HG02588 (cell line): ENCODE measurements at regions not wholly inside any gene's neighbourhood (a gene's known extent, or its start where the extent isn't known, plus 50 kb on each side); places are given as distances from the start of the nearest gene placed in this dataset.
"Not testable (repeated sequence)": the region's sequence is repeated elsewhere in the genome, so short reads cannot be mapped to it uniquely, and the experiment has no call there.

ENCODE experiments used
- ATAC-seq: cut with Tn5 transposase; IDR thresholded peaks from one replicate; pipeline ENCODE4 v1.9.1; 2021; ENCODE audit warnings: mild to moderate bottlenecking, moderate library complexity; ENCODE audit not compliant: unreplicated experiment

DNA sequence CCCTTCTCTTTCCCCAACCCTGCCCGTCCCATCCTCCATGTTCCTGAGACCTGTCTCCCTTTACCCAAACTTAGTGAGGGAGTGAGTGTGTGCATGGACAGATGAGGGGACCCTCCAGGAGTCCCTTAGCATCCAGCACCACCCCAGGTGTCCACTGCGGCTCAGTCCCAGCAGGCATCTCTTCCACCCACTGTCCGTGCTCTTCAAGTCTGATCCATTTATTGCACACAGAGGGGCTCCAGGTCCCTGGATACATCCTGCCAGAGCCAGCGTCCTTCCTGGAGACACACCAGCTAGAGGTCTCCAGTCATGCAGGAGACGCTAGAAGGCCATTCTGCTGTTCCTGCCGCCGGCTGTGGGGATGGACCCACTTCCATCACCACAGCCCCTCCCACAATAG lies 239.2 kb downstream of the ADGRD1 start:
- no peak for ATAC-seq

DNA sequence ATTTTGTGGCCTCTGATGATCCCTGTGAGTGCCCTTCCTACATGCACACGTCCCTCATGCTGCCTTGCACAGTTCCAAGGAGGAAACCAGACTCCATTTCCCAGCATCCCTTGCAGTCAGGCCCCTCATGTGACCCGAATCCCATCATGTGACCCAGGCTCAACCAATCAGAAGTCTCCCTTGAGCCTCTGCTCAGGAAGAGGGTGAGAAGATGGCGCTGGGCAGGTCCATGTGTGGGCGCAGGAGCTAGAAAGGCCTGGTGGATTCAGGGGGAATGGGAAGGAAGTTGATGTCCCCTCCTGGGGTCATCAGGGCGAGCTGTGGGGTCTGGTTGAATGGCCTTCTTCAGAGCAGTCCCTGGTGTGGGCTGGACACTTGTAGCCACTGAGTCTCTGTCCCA lies 240.5 kb downstream of the ADGRD1 start:
- ATAC-seq: no peak

DNA sequence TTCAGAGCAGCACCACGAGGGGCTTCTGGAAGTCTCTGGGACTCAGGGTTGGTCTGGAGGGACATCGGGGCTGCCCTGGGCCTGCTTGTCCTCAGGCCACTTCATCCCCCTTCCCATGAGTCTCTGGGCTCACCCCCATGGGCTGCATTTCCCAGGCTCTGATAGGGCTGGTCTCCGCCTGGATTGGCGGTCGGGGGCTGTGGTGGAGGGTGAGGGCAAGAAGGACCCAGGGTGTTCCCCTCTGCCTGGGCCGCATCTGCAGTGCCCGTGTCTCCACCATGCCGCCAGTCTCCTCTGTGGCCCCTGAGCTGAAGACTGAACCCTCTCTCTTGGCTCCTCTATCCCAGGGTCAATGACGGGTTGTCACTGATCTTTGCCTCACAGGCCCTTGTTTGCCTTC lies 242.1 kb downstream of the ADGRD1 start:
- no peak for ATAC-seq

DNA sequence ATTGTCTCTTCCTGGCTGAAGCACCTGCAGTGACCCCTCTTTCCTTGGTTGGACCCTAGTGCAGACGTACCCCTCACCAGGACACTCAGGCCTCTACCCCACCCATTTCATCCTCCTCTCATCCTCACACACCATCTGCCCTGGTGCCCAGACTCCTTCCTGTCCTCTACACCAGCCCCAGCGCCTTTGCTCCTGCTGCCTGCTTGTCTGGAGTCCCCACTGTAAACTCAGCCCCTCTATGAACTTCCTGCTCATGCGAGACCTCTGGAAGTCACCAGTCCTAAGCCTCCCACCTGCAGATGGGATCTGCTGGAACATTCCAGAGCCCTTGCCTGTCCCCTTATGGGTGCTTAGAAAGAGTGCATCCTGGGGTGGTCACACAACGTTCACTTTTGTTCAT lies 242.5 kb downstream of the ADGRD1 start:
- no peak for ATAC-seq

DNA sequence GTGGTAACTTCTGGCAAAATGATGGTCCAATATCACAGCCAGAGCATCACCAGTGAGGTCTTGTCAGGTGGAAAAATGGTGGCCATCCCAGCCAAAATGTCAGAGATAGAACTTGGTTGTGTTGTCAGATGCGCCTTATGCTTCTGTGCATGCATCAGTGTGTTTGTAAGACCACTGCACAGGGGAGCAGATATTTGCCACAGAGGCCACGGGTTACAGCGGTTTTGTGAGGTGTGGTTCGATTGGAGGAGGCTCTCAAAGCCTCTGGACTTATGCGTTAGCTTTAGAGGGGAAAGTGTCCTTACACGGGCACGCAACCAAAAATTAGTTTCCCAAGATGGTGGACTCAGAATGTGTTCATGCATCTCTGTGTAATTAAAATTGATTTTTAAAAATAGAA lies 243.8 kb downstream of the ADGRD1 start:
- ATAC-seq: no peak

DNA sequence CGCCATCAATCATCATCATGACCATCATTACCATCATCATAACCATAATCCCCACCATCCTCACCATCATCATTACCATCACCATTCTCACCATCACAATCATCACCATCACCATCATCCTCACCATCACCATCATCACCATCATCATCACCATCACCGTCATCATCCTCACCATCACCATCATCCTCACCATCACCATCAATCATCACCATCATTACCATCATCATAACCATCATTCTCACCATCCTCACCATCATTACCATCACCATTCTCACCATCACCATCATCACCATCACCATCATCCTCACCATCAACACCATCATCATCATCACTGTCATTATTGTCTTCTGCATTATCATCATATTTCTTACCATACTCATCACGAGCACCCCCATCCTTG lies 245.5 kb downstream of the ADGRD1 start:
- no peak for ATAC-seq

DNA sequence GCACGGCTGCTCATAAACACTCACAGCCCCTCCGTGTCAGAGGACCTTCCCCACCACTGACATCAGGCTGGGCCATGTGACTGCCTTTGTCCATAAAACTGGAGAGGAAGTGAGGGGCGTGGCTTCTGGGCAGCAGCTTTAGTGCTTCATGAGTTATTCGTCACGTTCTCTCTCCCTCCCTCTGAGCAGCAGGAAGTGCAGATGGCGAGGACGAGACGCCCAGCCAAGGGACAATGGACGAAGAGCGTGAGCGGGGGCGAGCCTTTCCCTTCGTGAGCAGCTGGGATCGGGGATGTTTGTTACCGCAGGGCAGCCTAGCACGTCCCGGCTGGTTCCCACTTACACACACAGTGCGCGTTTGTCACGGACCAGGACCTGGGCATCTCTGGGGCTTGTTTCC lies 248.2 kb downstream of the ADGRD1 start:
- not testable (repeated sequence) for ATAC-seq

DNA sequence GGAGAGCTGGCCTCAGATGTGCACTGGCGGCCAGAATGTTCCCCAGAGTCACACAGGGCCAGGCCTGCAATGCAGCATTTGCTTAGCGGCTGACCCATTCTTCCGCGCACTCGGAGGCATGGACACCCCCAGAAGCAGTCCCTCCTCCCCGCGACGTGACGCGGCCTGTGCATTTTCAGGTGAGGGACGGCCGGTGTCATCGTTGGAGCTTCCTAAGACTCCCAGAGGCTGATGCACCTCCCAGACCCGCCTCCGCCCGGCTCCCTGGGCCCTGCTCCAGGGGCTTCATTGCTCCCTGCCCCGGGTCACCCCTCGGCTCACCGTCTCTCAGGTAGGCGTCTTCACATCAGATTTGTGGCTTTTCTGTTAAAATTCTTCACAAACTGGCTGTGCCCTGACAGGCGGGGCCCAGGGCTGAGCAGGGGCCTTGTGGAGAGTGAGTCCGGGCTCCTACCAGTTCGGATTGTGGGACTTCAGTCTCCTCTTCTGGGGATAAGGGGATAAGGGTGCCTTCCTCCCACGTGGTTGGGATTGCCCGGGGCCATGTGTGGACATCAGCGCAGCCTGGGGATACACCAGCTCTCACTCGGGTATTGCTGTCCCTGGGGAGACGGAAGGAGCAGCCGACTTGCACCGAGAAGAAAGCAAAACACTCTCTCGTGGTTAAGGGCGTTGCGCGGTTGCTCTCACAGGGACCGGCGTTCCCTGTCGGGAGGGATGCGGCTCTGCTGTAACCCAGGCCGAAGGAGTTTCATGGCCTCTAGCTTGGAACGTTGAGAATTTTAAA lies 249.1 kb downstream of the ADGRD1 start:
- no peak for ATAC-seq

DNA sequence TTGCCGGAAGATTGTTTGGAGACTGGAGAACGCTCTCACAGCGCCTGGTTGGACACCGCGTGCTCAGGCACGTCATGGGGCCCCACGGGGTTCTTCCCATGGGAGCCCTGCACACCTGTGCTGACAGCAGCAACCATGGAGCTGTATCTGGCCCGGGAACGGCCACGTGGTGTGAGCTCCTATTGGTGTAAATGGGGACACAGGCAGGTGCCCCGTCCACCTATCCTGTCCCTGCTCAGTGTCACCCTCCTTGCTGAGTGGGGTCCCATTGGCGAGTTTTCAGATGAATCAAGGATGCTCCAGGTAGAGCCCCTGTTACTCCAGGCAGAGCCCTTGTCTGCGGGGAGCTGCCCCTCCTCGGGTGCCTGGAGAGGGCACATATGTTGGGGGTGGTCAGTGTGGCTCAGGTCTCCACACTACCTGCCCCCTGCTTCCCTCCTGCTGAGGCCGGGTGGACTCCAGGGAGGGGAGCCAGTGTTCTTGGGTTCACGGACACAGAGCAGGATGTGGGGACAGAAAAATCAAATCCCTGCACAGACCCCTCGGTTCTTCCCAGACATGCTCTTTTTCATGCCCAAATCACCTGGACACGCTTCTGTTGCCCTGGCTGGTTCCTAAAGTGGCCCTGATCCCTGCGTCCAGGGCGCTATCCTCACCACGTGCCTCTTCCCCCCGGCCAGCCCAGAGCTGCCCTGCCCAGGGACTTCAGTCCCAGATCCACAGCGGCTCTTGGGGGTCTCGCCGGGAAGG lies 250.1 kb downstream of the ADGRD1 start:
- ATAC-seq: no peak

DNA sequence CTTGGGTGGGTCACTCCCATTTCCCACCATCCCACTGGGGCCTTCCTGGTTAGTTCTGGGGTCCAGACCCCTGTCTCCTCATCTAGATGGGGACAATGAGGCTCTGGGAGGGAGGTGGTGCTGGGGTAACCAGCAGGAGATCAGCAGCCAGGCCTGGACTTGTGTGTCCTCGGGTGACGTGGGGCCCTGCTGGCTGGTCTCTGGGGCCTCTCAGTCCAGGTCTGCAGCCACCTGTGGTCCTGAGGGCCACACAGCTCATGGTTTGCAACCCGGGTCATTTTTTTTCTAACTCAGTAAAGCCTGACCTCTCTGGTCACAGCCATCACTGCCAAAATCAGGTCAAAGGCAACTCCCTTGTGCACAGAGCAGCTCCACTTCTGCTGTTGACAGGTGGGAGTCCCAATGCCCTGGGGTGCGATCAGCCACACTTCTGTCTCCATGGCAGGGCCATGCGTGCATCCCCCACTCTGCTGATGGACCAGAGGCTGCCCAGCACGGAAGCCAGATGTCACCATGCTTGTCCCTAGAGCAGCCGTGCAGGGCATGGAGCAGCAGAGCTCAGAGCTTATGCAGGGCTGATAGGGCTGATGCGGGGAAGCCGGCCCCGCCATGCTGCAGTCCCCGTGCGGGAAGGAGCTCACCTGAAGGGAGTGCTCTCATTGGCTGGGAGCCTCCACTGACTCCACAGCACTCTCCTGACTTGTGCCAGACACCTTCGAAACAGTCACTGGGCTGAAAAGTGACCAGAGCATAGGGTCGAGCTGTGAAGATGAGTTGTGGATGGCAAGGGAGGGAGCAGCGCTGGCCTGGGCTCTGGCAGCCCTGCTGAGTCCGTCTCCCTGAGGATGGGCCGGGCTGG lies 250.9 kb downstream of the ADGRD1 start:
- ATAC-seq: no peak

DNA sequence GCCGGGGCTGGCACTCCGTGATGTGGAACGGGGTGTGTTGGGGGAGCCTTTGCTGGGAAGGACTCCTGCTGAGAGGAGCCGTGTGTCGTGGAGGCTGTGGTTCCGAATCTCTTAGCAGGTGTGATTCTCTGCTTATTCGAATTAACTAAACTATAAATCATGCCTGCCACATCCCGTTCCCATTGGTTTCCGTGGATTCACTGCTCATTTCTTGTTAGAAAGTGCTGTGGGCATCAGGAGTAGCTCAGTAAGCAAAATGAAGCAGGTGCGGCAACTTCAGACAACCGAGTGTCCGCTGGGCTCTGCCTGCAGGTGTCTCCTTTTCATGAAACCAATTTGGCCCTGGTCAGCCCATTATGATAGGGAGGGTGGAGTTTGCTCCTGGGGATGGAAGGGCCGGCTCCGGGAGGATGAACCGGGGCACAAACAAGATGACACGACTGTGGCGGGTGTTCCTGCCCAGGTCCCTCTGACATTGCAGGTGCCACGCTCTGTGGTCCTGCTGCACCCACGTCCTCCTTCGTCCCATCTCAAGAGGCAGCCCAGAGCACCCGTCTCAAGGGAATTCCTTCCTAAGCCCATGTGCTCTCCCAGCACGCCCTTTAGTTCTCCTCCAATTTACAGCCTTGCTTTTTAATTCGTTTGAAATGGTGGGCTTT lies 251.7 kb downstream of the ADGRD1 start:
- not testable (repeated sequence) for ATAC-seq

DNA sequence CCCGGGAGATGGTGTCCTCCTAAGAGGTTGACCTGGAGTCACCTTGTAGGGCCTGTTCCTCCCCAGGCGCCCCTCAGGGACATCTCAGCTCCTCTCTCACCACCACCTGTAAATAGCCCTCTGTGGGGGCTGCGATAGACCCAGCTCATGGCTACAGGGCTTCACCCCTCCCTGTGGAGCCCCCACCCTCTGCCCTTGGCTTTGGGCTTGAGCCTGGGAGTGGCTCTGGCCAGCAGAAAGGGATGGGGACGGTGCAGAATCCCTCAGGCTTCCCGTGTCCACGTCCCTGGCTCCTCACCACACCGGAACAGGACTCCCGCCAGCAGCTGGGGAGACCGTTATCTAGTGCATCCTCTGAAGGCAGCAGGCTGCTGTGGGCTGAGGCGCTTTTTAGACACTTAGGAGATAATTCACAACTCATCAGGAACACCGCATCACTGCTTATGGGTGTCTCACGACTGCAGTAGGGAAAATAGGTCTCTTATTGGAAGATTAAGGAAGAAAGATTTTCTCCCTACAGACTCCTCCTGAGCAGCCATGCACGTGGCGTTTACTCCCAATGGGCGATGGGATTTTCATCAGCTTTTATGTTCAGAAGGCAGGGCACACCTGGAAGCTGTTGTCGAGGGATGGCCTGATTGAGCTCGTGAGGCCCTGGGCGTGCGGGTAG lies 253.1 kb downstream of the ADGRD1 start:
- not testable (repeated sequence) for ATAC-seq

DNA sequence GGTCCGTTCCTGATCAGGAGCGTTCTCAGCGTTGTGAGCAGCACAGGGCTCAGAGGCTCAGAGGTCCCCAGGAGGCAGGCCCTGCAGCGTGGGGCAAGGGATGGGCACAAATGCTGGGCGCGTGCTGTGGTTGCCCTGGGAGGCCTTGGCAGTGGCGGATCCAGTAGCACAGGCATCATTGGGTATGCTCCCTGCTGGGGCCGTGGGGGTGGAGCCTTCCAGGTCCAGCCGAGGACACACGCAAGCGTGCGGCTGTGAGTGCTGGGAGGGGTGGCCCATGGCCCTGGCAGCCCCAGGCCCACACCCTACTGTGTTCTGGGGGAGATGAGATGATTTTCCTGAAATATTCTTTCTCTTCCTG lies 253.6 kb downstream of the ADGRD1 start:
- ATAC-seq: not testable (repeated sequence)

DNA sequence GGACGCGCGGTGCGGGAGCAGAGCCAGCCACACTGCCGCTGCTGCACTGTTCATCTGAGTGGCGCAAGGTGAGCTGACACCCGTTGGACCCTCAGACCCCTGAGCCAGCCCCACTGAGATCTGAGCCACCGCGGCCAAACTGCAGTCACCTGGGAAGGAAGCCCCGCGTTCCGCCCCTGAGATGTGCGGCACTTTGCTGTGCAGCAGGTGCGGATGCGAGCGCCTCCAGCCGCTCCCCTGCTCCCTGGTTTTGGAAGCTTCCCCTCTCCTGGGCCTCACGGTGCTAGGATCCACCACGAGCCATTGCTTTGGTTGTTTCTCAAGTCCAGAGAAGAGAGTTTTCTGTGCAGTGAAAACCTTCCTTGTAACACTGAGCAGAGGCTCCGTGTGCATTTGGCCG lies 254.1 kb downstream of the ADGRD1 start:
- not testable (repeated sequence) for ATAC-seq

DNA sequence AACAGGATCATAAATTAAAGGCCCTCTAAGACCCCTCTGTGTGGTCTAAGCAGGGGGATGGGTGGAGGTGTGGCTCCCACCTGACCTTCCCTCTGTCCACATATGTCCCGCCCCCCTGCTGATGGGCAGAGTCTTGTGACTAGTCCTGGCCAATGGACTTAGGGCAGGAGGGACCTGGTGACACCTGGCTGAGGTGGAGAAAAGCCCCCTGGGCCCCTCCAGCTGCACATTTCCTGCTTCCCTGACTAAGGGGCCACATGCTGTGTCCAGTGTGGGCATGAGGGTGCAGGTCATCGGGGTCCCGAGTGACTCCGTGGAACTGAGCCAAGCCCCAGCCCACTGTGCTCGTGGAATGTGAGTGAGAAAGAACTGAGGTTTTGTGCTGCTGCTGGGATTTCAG lies 254.7 kb downstream of the ADGRD1 start:
- no peak for ATAC-seq

DNA sequence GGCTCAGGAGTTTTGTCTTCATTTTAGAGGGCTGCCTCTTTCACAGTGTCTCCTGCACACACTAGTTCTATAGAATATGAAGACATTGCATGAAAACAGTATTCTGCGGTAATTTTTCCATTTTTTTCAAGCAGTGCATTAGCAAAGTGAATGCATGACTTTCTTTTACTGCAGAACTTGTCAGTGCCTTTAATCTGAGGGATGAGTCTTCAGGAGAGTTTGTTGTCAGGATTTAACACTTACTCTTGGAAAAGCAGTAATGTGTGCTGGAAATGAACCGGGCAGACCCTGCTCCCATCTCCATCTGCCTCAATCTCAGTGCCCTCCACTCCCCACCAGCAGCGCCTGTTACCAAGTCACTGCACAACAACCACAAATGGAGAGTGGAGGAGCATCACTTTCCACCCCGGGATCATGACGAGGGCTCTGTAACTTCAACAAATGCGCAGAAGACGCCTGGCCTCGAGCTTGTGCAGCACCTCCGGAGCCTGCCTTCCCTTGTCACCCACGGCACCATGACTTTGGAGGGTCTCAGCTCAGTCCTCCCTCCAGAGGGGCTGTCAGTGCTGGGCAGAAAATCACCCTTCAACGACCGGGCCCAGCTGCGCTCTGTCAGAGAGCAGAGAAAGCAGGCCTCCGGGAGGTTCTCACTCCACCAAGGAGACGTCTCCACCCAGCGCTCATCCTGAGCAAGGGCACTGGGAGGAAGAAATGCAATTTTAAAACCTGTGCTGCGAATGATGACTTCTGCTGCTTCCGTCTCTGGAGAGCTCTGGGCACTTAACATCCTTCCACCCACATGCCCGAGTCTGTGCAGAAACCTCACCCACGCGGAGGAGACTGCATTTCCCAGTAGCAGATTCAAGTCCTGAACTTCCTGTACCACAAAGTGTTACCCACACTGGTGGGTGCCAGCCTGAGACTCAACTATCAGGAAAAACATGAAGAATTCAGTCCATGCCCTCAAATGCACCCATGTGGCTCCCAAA lies 255.7 kb downstream of the ADGRD1 start:
- ATAC-seq: no peak

DNA sequence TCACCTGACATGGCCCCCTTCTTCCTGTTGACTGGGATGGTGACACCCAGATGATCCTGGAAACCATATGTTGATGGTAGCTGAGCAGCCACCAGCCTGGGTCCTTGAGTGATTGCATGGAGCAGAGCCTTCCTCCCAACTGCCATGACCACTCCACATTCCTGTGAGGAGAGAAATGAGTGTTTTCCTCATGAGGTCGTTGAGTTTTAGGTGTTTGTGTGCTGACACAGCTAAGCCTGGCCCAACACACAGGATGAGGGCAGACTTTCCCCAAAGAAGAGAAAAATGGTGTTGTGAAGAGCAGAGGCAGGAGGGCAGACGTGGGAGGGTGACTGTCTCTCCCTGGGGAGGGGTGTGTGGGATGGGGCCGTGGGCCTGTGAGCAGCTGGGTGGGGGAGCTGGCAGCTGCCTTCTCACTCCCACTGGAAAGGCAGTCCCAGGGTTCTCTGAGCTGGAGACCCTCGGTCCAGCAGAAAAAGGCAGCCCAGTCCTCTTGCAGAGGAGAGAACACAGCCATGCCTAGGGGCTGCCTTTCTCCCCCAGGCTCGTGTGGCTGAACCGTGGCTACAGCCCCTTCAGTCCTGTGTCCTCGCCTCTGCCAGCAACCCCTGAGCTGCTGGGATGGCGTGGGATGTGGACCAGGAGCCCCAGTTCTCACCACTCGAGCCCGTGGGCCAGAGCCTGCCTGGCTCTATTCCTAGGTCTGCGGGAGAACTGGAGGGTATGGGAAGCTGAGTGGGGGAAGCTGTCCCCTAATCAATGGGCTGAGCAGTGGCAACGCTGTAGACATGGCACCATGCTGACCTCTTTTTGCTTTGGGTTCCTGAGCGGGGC lies 257.0 kb downstream of the ADGRD1 start:
- ATAC-seq: no peak

DNA sequence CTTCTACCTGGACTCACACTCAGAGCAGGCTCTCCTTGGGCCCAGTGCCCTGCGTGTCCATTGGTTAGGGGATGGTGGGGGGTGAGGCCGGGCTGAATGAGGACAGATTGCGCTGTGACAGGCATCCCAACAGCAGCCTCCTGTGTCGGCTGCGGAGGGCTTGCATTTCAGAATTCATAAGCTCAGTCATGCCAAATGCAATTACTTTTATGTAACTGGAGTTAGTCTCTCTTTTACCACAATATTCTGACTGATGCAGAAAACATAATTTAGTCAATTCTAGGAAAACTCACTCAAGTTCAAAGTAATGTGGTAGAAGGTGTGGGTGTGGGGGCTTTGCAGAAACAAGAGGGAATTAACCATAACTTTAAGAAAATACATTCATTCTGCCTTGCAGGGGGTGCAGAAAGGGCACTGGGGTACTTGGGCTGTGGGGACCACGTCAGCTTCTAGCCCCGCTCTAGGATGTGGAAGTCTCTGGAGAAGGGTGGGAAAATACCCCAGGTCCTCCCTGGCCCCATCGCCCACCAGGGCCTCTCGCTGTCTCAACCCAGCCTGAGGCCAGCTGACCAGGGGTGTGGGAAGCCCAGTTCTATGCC lies 257.7 kb downstream of the ADGRD1 start:
- ATAC-seq: no peak
